BJ (cell line): ENCODE measurements at regions not wholly inside any gene's neighbourhood (a gene's known extent, or its start where the extent isn't known, plus 50 kb on each side); places are given as distances from the start of the nearest gene placed in this dataset.

ENCODE experiments used
- CTCF ChIA-PET: fragments of 350-600 bp; formaldehyde crosslinking; extraction: SDS; loops from one replicate; lab custom pipeline; 2021; ENCODE audit warnings: antibody characterized with exemption, inconsistent platforms; lab: Yijun Ruan, JAX
- POLR2A ChIA-PET: fragments of 300-600 bp; sonication (Branson Sonifier 250); formaldehyde crosslinking; extraction: SDS; loops from one replicate; lab custom pipeline; 2021; ENCODE audit warnings: antibody characterized with exemption; lab: Charles Lee
- DNase-seq: peaks from one replicate; pipeline ENCODE4 v3.0.0-alpha.2; 2011; ENCODE audit warnings: low read depth
- H3K27me3 ChIP-seq: 2 replicates; pipeline ENCODE4 v1.6.0; 2011; ENCODE audit warnings: low read length; ENCODE audit not compliant: control insufficient read depth, insufficient read depth
- H3K36me3 ChIP-seq: 2 replicates; pipeline ENCODE4 v1.5.1; 2011; ENCODE audit warnings: low read length; ENCODE audit not compliant: control insufficient read depth, insufficient read depth
- H3K4me3 ChIP-seq: 2 replicates; pipeline ENCODE4 v1.5.1; 2011; ENCODE audit warnings: low read depth, mild to moderate bottlenecking, control low read depth, low read length
- TF ChIP-seq, protein P1 (sequence below): IDR thresholded peaks from 2 replicates; pipeline ENCODE4 v1.5.1; 2011; ENCODE audit warnings: low read depth, mild to moderate bottlenecking, control low read depth, inconsistent platforms, low read length, moderate library complexity; ENCODE audit not compliant: insufficient read depth

DNA sequence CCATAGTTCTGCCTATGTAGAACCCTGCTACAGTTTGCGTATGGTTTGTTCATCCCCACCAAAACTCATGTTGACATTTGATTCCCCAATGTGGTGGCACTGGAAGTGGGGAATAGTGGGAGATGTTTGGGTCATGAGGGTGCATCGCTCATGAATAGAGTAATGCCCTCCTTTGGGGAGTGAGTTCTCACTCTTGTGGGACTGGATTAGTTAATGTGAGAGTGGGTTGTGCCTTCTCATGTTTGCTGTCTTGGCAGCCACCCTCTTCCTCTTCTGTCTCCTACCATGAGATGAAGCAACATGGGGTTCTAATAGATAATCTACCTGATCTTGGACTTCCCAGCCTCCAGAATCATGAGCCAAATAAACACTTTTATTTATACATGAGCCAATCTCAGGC, 237.2 kb upstream of the APCDD1 start:
- CTCF ChIA-PET = no interaction called here
- TF ChIP-seq, protein P1, sequence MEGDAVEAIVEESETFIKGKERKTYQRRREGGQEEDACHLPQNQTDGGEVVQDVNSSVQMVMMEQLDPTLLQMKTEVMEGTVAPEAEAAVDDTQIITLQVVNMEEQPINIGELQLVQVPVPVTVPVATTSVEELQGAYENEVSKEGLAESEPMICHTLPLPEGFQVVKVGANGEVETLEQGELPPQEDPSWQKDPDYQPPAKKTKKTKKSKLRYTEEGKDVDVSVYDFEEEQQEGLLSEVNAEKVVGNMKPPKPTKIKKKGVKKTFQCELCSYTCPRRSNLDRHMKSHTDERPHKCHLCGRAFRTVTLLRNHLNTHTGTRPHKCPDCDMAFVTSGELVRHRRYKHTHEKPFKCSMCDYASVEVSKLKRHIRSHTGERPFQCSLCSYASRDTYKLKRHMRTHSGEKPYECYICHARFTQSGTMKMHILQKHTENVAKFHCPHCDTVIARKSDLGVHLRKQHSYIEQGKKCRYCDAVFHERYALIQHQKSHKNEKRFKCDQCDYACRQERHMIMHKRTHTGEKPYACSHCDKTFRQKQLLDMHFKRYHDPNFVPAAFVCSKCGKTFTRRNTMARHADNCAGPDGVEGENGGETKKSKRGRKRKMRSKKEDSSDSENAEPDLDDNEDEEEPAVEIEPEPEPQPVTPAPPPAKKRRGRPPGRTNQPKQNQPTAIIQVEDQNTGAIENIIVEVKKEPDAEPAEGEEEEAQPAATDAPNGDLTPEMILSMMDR = no peak
- H3K27me3 ChIP-seq = peaks cover 2% of the 10 kb centered on the region; the same call in 1 of the 2 replicates
- POLR2A ChIA-PET = no interaction called here
- no peak overlapping the region for H3K4me3 ChIP-seq
- no peaks in the 10 kb centered on the region for H3K36me3 ChIP-seq
- DNase-seq = no peak

DNA sequence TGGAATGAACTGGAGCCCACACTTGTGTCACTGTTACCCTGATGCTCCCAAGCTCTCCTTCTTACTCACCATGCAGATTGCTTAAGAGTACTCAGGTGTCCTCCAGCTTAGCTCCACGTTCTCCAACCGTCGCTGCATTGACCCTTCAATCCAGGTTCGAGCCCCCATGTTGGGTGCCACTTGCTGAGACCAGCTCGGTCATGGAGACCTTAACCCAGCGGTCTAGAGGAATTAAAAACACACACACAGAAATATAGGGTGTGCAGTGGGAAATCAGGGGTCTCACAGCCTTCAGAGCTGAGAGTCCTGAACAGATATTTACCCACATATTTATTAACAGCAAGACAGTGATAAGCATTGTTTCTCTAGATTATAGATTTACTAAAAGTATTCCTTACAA, 229.1 kb upstream of the APCDD1 start:
- ChIA-PET POLR2A (no interaction called here), CTCF (interaction anchor here (1.2 kb wide), 1 partner anchor 11 kb away, joined by 3 read pairs; no protein-coding TSS in a partner anchor)
- DNase-seq = no peak
- TF ChIP-seq, protein P1 = no peak
- Histone ChIP-seq H3K36me3 (no peaks in the 10 kb centered on the region), H3K4me3 (no peak overlapping the region), H3K27me3 (no peaks in the 10 kb centered on the region)

DNA sequence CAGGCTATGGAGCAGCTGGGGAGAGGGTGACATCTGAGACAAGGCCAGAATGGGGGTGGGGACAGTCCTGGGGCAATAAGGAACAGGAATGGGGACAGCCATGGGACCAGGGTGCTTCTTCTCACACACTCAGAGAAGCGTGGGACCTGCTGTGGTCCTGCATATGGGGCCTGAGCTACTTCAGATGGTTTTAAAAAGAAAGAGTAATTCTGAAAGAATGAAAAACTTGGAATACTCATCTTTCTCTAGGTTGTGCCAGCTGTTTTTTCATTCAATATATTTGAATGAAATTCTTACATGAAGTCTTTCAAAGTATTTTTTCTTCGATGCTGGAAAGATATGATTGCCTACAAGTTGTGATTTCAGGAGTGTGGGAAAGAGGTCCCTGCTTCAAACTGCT, 227.5 kb upstream of the APCDD1 start:
- H3K36me3 ChIP-seq = no peaks in the 10 kb centered on the region
- H3K4me3 ChIP-seq = no peak overlapping the region
- no peak for DNase-seq
- CTCF ChIA-PET = interaction anchor here (0.9 kb wide), 1 partner anchor 13 kb away, joined by 3 read pairs; no protein-coding TSS in a partner anchor
- TF ChIP-seq, protein P1 = no peak
- POLR2A ChIA-PET = no interaction called here
- no peaks in the 10 kb centered on the region for H3K27me3 ChIP-seq

DNA sequence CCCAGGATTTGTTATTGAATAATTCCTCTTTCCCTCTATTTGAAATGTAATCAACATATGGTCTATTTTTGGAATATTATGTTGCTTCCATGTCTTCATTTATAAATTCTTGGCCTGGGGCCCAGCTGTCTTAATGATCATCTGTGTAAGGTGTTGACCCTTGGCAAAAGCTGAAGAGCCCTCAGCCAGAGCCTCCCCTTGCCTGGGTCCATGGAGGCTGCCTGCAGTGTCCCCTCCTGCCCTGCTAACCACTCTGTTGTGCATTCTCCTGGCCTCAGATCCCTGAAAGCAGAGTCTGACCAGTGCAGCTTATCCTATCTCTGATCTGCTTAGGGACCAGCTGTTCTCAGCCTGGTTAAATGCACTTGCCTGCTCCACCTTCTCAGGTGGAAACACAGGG, 226.1 kb upstream of the APCDD1 start:
- DNase-seq = no peak
- TF ChIP-seq, protein P1 = no peak
- ChIA-PET POLR2A (interaction anchor here (0.6 kb wide), 1 partner anchor 99 kb away, joined by 4 read pairs; no protein-coding TSS in a partner anchor), CTCF (no interaction called here)
- H3K4me3 ChIP-seq = no peak overlapping the region
- H3K36me3 ChIP-seq = no peaks in the 10 kb centered on the region
- H3K27me3 ChIP-seq = no peaks in the 10 kb centered on the region

DNA sequence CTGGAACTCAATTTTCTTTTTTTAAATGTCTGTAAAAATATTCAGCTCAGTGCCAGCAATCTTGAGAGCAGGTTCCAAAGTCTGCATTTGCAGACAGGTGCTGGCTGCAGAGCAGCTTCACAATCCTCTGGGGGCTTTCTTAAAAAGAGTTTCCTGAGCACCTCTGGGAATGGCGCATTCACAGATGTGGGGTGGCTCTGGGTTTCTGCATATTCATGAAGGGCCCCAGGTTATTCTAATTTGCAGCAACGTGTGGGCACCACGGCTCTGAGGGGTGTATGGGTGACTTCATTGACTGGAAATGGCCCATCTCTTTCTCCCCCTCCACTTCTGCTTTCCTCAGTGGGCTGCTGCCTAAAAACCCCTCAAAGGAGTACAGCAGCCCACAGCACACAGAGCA, 225.0 kb upstream of the APCDD1 start:
- DNase-seq = no peak
- ChIA-PET CTCF (interaction anchor here (0.7 to 1.0 kb wide), 3 partner anchors 16 to 289 kb away, joined by 3 to 7 read pairs (median 3); no protein-coding TSS in a partner anchor), POLR2A (no interaction called here)
- TF ChIP-seq, protein P1 = no peak
- Histone ChIP-seq H3K36me3 (no peaks in the 10 kb centered on the region), H3K4me3 (no peak overlapping the region), H3K27me3 (no peaks in the 10 kb centered on the region)
